ENCODE measurements at regions not wholly inside any gene's neighbourhood (a gene's known extent, or its start where the extent isn't known, plus 50 kb on each side); places are given as distances from the start of the nearest gene placed in this dataset.

- no peaks in the 10 kb centered on the region for H3K27me3 ChIP-seq
- no peaks in the 10 kb centered on the region for H3K36me3 ChIP-seq
These were observed 85.6 kb downstream of the SMIM21 start for GRCh38 chr18:75341897-75342296.

GRCh38 chr18:75341267-75341666, 86.2 kb downstream of the SMIM21 start:
- Histone ChIP-seq H3K4me3 (no peak overlapping the region), H3K36me3 (no peaks in the 10 kb centered on the region), H3K27me3 (no peaks in the 10 kb centered on the region), H3K27ac (no peak overlapping the region), H3K9me3 (ENCODE audit: low read depth) (no peaks in the 10 kb centered on the region), H3K4me1 (ENCODE audit: low read depth) (no peaks in the 10 kb centered on the region)
- DNase-seq (ENCODE audit: low read depth in 1 of 2, low spot score in 1 of 2), result peak in 1 of 2 donors; percentile 9
- TF ChIP-seq CTCF (IDR thresholded peaks at IDR 0.05; ENCODE audit: low read depth, low read length), result no peak

More at GRCh38 chr18:75341897-75342296, 85.6 kb downstream of the SMIM21 start:
- H3K27ac ChIP-seq, result no peak overlapping the region
- H3K4me1 ChIP-seq (ENCODE audit: low read depth), result no peaks in the 10 kb centered on the region
- H3K4me3 ChIP-seq, result no peak overlapping the region
- H3K9me3 ChIP-seq (ENCODE audit: low read depth), result no peaks in the 10 kb centered on the region
- DNase-seq (ENCODE audit: low read depth in 1 of 2, low spot score in 1 of 2), result no peak
- TF ChIP-seq CTCF (IDR thresholded peaks at IDR 0.05; ENCODE audit: low read depth, low read length), result no peak

GRCh38 chr18:75339936-75340605, 87.4 kb downstream of the SMIM21 start:
- Histone ChIP-seq H3K9me3 (ENCODE audit: low read depth) (no peaks in the 10 kb centered on the region), H3K27me3 (no peaks in the 10 kb centered on the region), H3K27ac (no peak overlapping the region), H3K4me3 (no peak overlapping the region), H3K4me1 (ENCODE audit: low read depth) (no peaks in the 10 kb centered on the region), H3K36me3 (no peaks in the 10 kb centered on the region)
- no peak for TF ChIP-seq CTCF (IDR thresholded peaks at IDR 0.05; ENCODE audit: low read depth, low read length)
- DNase-seq (ENCODE audit: low read depth in 1 of 2, low spot score in 1 of 2), result no peak
